ENCODE measurements at regions not wholly inside any gene's neighbourhood (a gene's known extent, or its start where the extent isn't known, plus 50 kb on each side); places are given as distances from the start of the nearest gene placed in this dataset.

- no peak for TF ChIP-seq GATA2 (IDR thresholded peaks at IDR 0.05; ENCODE audit: low read depth, low read length)
- TF ChIP-seq GATA3 (IDR thresholded peaks at IDR 0.05; ENCODE audit: low read depth, low read length), result no peak
Measured at GRCh38 chr12:5251092-5251491, 180.8 kb upstream of the NTF3 start.
